ENCODE measurements at regions not wholly inside any gene's neighbourhood (a gene's known extent, or its start where the extent isn't known, plus 50 kb on each side); places are given as distances from the start of the nearest gene placed in this dataset.

DNA sequence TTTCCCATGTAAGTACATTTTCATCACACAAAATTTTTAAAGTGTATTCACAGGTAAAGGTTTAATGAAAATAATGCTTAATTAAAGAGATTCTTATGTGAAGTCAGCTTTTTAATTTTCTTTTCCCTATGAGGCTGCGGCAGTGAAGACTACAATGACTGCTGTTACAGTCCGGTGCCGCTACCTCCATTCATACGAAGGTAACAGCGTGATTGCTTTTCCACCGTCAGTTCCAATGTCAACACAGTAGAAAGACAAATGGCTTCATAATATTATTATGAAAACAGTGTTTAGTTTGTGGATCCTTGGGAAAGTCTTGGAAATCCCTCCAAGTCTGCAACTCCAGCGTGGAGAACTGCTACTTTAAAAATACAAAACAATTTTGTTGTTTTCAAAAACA, 254.9 kb upstream of the NRIP1 start:
- DNase-seq (ENCODE audit: low spot score in 2 of 2) = no peak
- Mint-ChIP-seq H3K36me3 (no peaks in the 10 kb centered on the region), H3K4me1 (no peaks in the 10 kb centered on the region)

DNA sequence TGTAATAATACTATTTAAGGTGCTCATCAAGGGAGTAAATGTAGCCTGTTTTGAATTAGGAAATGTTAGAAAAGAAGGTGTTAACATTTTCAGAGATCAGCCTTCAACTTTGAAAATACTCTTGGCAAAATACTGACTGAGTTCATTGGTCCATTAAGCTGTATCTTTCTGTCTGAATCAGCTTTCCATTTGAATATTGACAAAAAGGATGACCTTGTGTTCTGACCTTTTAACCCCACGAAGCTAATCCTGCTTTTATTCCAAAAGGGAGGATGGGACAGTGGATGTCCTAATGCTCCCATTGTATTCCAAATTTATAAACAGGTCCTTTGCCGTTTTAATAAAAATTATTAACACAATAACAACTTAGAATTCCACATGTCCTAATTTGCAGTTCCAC, 259.7 kb upstream of the NRIP1 start:
- Mint-ChIP-seq H3K27me3 (peaks cover 4% of the 10 kb centered on the region), H3K27ac (no peak overlapping the region), H3K9me3 (peaks cover 2% of the 10 kb centered on the region), H3K4me1 (no peaks in the 10 kb centered on the region), H3K4me3 (no peak overlapping the region), H3K36me3 (no peaks in the 10 kb centered on the region)
- no peak for ATAC-seq (ENCODE audit: low read depth)
- DNase-seq (ENCODE audit: low spot score in 2 of 2) = no peak

More for the DNA sequence above, 254.9 kb upstream of the NRIP1 start:
- Mint-ChIP-seq H3K27me3 (peaks cover 6% of the 10 kb centered on the region), H3K9me3 (peaks cover 5% of the 10 kb centered on the region), H3K4me3 (no peak overlapping the region), H3K27ac (no peak overlapping the region)
- no peak for ATAC-seq (ENCODE audit: low read depth)

GRCh38 chr21:15326032-15326867, 261.4 kb upstream of the NRIP1 start:
- H3K4me1 Mint-ChIP-seq = no peaks in the 10 kb centered on the region
- peaks cover 2% of the 10 kb centered on the region for H3K27me3 Mint-ChIP-seq
- no peaks in the 10 kb centered on the region for H3K36me3 Mint-ChIP-seq
- no peak for DNase-seq (ENCODE audit: low spot score in 2 of 2)
- H3K27ac Mint-ChIP-seq = no peak overlapping the region
- H3K4me3 Mint-ChIP-seq = no peak overlapping the region
- no peaks in the 10 kb centered on the region for H3K9me3 Mint-ChIP-seq
- no peak for ATAC-seq (ENCODE audit: low read depth)

- H3K4me1 Mint-ChIP-seq = no peaks in the 10 kb centered on the region
- H3K36me3 Mint-ChIP-seq = no peaks in the 10 kb centered on the region
- H3K27ac Mint-ChIP-seq = no peak overlapping the region
- H3K4me3 Mint-ChIP-seq = no peak overlapping the region
- ATAC-seq (ENCODE audit: low read depth) (no peak), DNase-seq (ENCODE audit: low spot score in 2 of 2) (no peak)
- H3K27me3 Mint-ChIP-seq = peaks cover 2% of the 10 kb centered on the region
- no peaks in the 10 kb centered on the region for H3K9me3 Mint-ChIP-seq
Observed at GRCh38 chr21:15327637-15328265, 263.0 kb upstream of the NRIP1 start.

GRCh38 chr21:15329191-15329590, 264.4 kb upstream of the NRIP1 start:
- Mint-ChIP-seq H3K27me3 (no peaks in the 10 kb centered on the region), H3K4me3 (no peak overlapping the region), H3K36me3 (no peaks in the 10 kb centered on the region), H3K4me1 (no peaks in the 10 kb centered on the region), H3K27ac (no peak overlapping the region), H3K9me3 (no peaks in the 10 kb centered on the region)
- DNase-seq (ENCODE audit: low spot score in 2 of 2) = no peak
- ATAC-seq (ENCODE audit: low read depth) = no peak

DNA sequence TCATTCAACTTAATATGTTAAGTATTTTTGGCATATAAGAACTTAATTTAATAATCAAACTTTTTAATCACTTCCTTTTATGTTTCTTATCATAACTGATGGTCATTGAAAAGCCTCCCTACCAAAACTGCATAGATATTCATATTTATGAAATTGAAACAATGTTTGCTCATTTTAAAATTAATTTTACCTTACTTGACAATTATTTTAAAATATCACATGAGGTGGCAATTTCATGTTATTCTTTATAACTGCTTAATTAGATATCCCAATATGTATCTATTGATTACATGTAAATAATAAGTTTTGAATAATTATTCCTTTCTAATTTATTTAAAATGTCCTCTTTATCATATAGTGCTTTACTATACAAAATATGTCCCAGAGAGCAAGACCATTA, 266.1 kb upstream of the NRIP1 start:
- Mint-ChIP-seq H3K36me3 (no peaks in the 10 kb centered on the region), H3K27me3 (no peaks in the 10 kb centered on the region), H3K4me3 (no peak overlapping the region), H3K27ac (no peak overlapping the region), H3K4me1 (no peaks in the 10 kb centered on the region), H3K9me3 (no peaks in the 10 kb centered on the region)
- ATAC-seq (ENCODE audit: low read depth) (no peak), DNase-seq (ENCODE audit: low spot score in 2 of 2) (no peak)

DNA sequence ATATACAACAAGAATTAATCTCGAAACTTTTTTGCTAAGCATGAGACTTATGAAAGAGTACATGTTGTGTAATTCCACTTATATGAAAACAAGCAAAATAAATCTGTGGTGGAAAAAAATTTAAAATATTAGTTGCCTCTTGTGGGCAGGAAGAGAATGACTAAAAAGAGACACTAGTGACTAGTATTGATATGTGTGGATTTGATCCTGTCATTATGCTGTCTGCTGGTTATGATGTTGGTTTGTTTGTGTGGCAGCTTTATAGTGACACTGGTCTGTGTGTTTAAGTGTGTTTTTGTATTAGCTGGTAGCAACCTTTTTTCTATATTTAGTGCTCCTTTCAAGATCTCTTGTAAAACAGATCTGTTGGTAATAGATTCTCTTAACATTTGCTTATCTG, 267.8 kb upstream of the NRIP1 start:
- H3K4me3 Mint-ChIP-seq = no peak overlapping the region
- H3K4me1 Mint-ChIP-seq = no peaks in the 10 kb centered on the region
- no peaks in the 10 kb centered on the region for H3K36me3 Mint-ChIP-seq
- no peaks in the 10 kb centered on the region for H3K9me3 Mint-ChIP-seq
- no peak for ATAC-seq (ENCODE audit: low read depth)
- no peak overlapping the region for H3K27ac Mint-ChIP-seq
- no peak for DNase-seq (ENCODE audit: low spot score in 2 of 2)
- no peaks in the 10 kb centered on the region for H3K27me3 Mint-ChIP-seq

- Mint-ChIP-seq H3K27me3 (no peaks in the 10 kb centered on the region), H3K9me3 (no peaks in the 10 kb centered on the region), H3K4me1 (no peaks in the 10 kb centered on the region), H3K4me3 (no peak overlapping the region), H3K36me3 (no peaks in the 10 kb centered on the region), H3K27ac (no peak overlapping the region)
- ATAC-seq (ENCODE audit: low read depth) (no peak), DNase-seq (ENCODE audit: low spot score in 2 of 2) (no peak)
Observed at GRCh38 chr21:15333136-15333710, 268.4 kb upstream of the NRIP1 start.

GRCh38 chr21:15333951-15334350, 269.2 kb upstream of the NRIP1 start:
- H3K27me3 Mint-ChIP-seq = no peaks in the 10 kb centered on the region

DNA sequence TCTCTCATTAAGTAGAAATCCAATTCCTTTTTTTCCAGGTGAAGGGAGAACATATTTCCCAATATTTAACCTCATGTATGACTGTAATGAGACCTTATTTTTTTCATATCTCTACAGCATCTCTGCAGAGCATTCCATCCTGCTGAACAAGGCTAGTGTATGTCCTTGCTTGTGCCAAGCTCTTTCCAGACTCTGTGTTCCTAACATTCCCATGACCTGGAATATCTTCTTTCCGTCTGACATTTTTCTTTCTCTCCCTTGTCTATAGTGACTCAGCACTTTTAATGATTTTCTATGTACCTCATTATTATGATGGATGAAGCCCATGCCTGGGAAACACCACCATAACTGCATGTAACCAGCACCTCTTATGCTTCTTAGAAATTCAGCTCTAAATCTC, 278.3 kb upstream of the NRIP1 start:
- peaks cover 2% of the 10 kb centered on the region for H3K9me3 Mint-ChIP-seq
- H3K4me3 Mint-ChIP-seq = no peak overlapping the region
- no peak for ATAC-seq (ENCODE audit: low read depth)
- H3K27ac Mint-ChIP-seq = no peak overlapping the region
- peaks cover 4% of the 10 kb centered on the region for H3K27me3 Mint-ChIP-seq
- no peaks in the 10 kb centered on the region for H3K36me3 Mint-ChIP-seq
- DNase-seq (ENCODE audit: low spot score in 2 of 2) = no peak
- peaks cover 6% of the 10 kb centered on the region for H3K4me1 Mint-ChIP-seq

More at GRCh38 chr21:15333951-15334350, 269.2 kb upstream of the NRIP1 start:
- H3K9me3 Mint-ChIP-seq = no peaks in the 10 kb centered on the region
- H3K4me1 Mint-ChIP-seq = no peaks in the 10 kb centered on the region
- H3K27ac Mint-ChIP-seq = no peak overlapping the region
- H3K36me3 Mint-ChIP-seq = no peaks in the 10 kb centered on the region
- DNase-seq (ENCODE audit: low spot score in 2 of 2) (no peak), ATAC-seq (ENCODE audit: low read depth) (no peak)
- H3K4me3 Mint-ChIP-seq = no peak overlapping the region

- H3K4me3 Mint-ChIP-seq = no peak overlapping the region
- H3K36me3 Mint-ChIP-seq = no peaks in the 10 kb centered on the region
- DNase-seq (ENCODE audit: low spot score in 2 of 2) = no peak
- H3K27me3 Mint-ChIP-seq = peaks cover 5% of the 10 kb centered on the region
- no peak overlapping the region for H3K27ac Mint-ChIP-seq
- no peak for ATAC-seq (ENCODE audit: low read depth)
- H3K4me1 Mint-ChIP-seq = peaks cover 11% of the 10 kb centered on the region
- no peaks in the 10 kb centered on the region for H3K9me3 Mint-ChIP-seq
Observed at GRCh38 chr21:15352009-15352408, 287.2 kb upstream of the NRIP1 start.

DNA sequence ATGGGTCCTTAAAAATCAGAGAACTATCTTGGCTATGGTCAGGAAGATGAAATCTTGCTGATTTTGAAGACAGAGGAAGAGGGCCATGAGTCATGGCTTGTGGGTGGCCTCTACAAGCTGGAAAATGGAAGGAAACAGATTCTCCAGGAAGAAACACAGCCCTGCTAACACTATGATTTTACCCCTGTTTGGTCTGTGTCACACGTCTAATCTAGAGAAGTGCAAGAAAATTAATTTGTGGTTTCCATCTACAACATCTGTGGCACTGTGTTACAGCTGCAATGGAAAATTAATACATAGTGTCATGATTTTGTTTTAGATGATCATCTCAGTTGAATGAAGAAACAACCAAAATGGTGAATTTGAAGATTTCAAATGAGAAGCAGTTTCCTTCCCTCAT, 288.7 kb upstream of the NRIP1 start:
- no peak for DNase-seq (ENCODE audit: low spot score in 2 of 2)
- ATAC-seq (ENCODE audit: low read depth) = no peak
- Mint-ChIP-seq H3K27ac (no peak overlapping the region), H3K27me3 (peaks cover 5% of the 10 kb centered on the region), H3K4me3 (no peak overlapping the region), H3K9me3 (no peaks in the 10 kb centered on the region), H3K36me3 (no peaks in the 10 kb centered on the region), H3K4me1 (peaks cover 11% of the 10 kb centered on the region)

DNA sequence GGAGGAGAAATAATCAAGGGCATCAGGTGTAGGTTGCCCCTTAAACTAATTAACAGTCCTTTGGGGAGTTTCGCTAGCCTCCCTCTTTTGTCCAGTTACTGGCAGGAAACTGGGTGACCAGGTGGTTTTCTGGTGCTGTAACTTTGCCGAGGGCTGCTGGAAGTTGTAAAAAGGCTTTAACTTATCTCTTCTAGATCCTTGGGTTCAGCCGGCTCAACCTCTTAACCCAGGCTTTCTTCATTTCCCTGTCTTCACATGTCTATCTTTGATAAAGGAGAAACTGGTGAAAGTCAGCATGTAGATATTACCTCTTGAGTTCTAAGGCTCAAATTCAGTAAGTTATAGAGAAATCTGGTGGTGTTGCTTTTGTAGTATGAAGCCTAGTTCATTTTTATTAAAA, 289.7 kb upstream of the NRIP1 start:
- peaks cover 11% of the 10 kb centered on the region for H3K4me1 Mint-ChIP-seq
- no peaks in the 10 kb centered on the region for H3K36me3 Mint-ChIP-seq
- peaks cover 4% of the 10 kb centered on the region for H3K27me3 Mint-ChIP-seq
- ATAC-seq (ENCODE audit: low read depth) = no peak
- DNase-seq (ENCODE audit: low spot score in 2 of 2) = no peak
- H3K27ac Mint-ChIP-seq = no peak overlapping the region
- H3K9me3 Mint-ChIP-seq = no peaks in the 10 kb centered on the region
- no peak overlapping the region for H3K4me3 Mint-ChIP-seq

DNA sequence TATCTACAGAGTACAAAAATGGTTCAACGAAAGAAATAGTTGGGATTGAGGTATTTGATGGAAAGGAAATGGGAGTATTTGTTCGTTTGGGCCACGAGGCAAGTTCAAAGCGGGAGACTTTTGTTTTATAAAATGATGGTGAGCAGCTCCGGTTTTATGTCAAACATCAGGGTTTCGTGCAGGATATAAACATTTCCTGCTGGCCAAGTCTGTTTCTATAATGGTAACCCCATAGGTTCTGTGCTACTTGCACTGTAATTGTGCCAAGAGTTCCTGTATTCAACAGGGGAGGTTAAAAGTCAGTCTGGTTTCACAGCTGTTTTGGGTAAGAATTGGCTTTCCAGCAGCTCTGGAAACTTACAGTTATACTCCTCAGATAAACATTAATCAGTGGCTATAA, 290.3 kb upstream of the NRIP1 start:
- Mint-ChIP-seq H3K9me3 (no peaks in the 10 kb centered on the region), H3K4me1 (peaks cover 11% of the 10 kb centered on the region), H3K36me3 (no peaks in the 10 kb centered on the region), H3K4me3 (no peak overlapping the region), H3K27ac (no peak overlapping the region), H3K27me3 (peaks cover 2% of the 10 kb centered on the region)
- DNase-seq (ENCODE audit: low spot score in 2 of 2) (no peak), ATAC-seq (ENCODE audit: low read depth) (no peak)

Data from memory B cell (primary cell).